Mesenchymal stem cell (in vitro differentiated cells and primary cell): ENCODE measurements at regions not wholly inside any gene's neighbourhood (a gene's known extent, or its start where the extent isn't known, plus 50 kb on each side); places are given as distances from the start of the nearest gene placed in this dataset.

Experiments
- DNase-seq: peaks from one replicate; pipeline ENCODE4 v3.0.0-alpha.2; 2013
- H2AFZ ChIP-seq: one replicate; pipeline ENCODE4 v1.6.1; 2013; ENCODE audit warnings: low read depth, mild to moderate bottlenecking, control low read depth, inconsistent platforms, low read length, moderate library complexity
- H2AK5ac ChIP-seq: 2 replicates; pipeline ENCODE4 v1.6.1; 2013; ENCODE audit warnings: low read length, moderate library complexity, mild to moderate bottlenecking, inconsistent platforms; ENCODE audit not compliant: severe bottlenecking
- H2BK120ac ChIP-seq: one replicate; pipeline ENCODE4 v1.6.1; 2013; ENCODE audit warnings: low read depth, mild to moderate bottlenecking, inconsistent platforms, low read length, moderate library complexity
- H2BK12ac ChIP-seq, 2 experiments: one replicate each; pipeline ENCODE4 v1.6.1; 2013; ENCODE audit warnings: inconsistent platforms in 2 of 2, low read length in 2 of 2, mild to moderate bottlenecking in 2 of 2, moderate library complexity in 2 of 2, control low read depth in 1 of 2
- H2BK15ac ChIP-seq: one replicate; pipeline ENCODE4 v1.6.1; 2013; ENCODE audit warnings: mild to moderate bottlenecking, low read depth, inconsistent platforms; ENCODE audit not compliant: poor library complexity, severe bottlenecking
- H2BK5ac ChIP-seq: 2 replicates; pipeline ENCODE4 v1.6.1; 2013; ENCODE audit warnings: low read depth, mild to moderate bottlenecking, low read length, control low read depth, inconsistent platforms; ENCODE audit not compliant: poor library complexity, severe bottlenecking
- H3K14ac ChIP-seq, 2 experiments: one replicate each; pipeline ENCODE4 v1.6.1; 2013; ENCODE audit warnings: inconsistent platforms in 2 of 2, low read length in 2 of 2, control low read depth in 1 of 2, mild to moderate bottlenecking in 1 of 2, moderate library complexity in 1 of 2
- H3K18ac ChIP-seq, 2 experiments: one replicate each; pipeline ENCODE4 v1.6.1; 2013; ENCODE audit warnings: inconsistent platforms in 2 of 2, low read length in 2 of 2, control low read depth in 1 of 2, low read depth in 1 of 2, mild to moderate bottlenecking in 1 of 2
- H3K23ac ChIP-seq, 2 experiments: one replicate each; pipeline ENCODE4 v1.6.1; 2013; ENCODE audit warnings: inconsistent platforms in 2 of 2, low read length in 2 of 2, mild to moderate bottlenecking in 2 of 2, moderate library complexity in 2 of 2, control low read depth in 1 of 2
- H3K27ac ChIP-seq: 2 replicates; pipeline ENCODE4 v1.5.1; 2013; ENCODE audit warnings: mild to moderate bottlenecking, moderate library complexity, low read length, control low read depth, inconsistent platforms; ENCODE audit not compliant: poor library complexity, severe bottlenecking
- H3K27me3 ChIP-seq, 2 experiments: 2 replicates each; pipeline versions ENCODE4 v1.6.1 to v1.7.0; 2013; ENCODE audit warnings: low read length in 2 of 2, mild to moderate bottlenecking in 2 of 2, moderate library complexity in 2 of 2, control low read depth in 1 of 2, inconsistent platforms in 1 of 2; ENCODE audit not compliant: control insufficient read depth in 1 of 2, insufficient read depth in 1 of 2
- H3K36me3 ChIP-seq, 2 experiments: 2 replicates each; pipeline versions ENCODE4 v1.6.1 to v1.7.0; 2013; ENCODE audit warnings: low read length in 2 of 2, control low read depth in 1 of 2, inconsistent platforms in 1 of 2, low read depth in 1 of 2, mild to moderate bottlenecking in 1 of 2; ENCODE audit not compliant: insufficient read depth in 2 of 2, control insufficient read depth in 1 of 2
- H3K4ac ChIP-seq, 2 experiments: one replicate each; pipeline ENCODE4 v1.6.1; 2013; ENCODE audit warnings: inconsistent platforms in 2 of 2, low read length in 2 of 2, mild to moderate bottlenecking in 2 of 2, moderate library complexity in 2 of 2, control low read depth in 1 of 2, low read depth in 1 of 2
- H3K4me1 ChIP-seq: 2 replicates; pipeline ENCODE4 v1.6.1; 2013; ENCODE audit warnings: low read depth, low read length, control low read depth; ENCODE audit not compliant: control insufficient read depth, insufficient read depth
- H3K4me2 ChIP-seq: 2 replicates; pipeline ENCODE4 v1.6.1; 2013; ENCODE audit warnings: low read length, mild to moderate bottlenecking, inconsistent platforms; ENCODE audit not compliant: poor library complexity, severe bottlenecking
- H3K4me3 ChIP-seq, 2 experiments: 2 replicates each; pipeline versions ENCODE4 v1.5.1 to v1.7.0; 2013; ENCODE audit warnings: low read length in 2 of 2, mild to moderate bottlenecking in 2 of 2, control low read depth in 1 of 2, low read depth in 1 of 2; ENCODE audit not compliant: insufficient read depth in 1 of 2
- H3K79me1 ChIP-seq: replicated peaks from 2 replicates; pipeline ENCODE4 v1.6.1; 2013; ENCODE audit warnings: mild to moderate bottlenecking, control low read depth, low read length, inconsistent platforms; ENCODE audit not compliant: poor library complexity, severe bottlenecking
- H3K9ac ChIP-seq: 2 replicates; pipeline ENCODE4 v1.7.0; 2013; ENCODE audit warnings: mild to moderate bottlenecking, low read length, moderate library complexity
- H3K9me3 ChIP-seq: 2 replicates; pipeline ENCODE4 v1.7.0; 2013; ENCODE audit warnings: mild to moderate bottlenecking, low read length; ENCODE audit not compliant: control insufficient read depth
- H4K8ac ChIP-seq: one replicate; pipeline ENCODE4 v1.6.1; 2013; ENCODE audit warnings: inconsistent platforms, mild to moderate bottlenecking, low read length, moderate library complexity
- H4K91ac ChIP-seq: one replicate; pipeline ENCODE4 v1.6.1; 2013; ENCODE audit warnings: mild to moderate bottlenecking, low read length, inconsistent platforms
- WGBS: methylation state at CpG from one replicate; pipeline ENCODE4 v1.1.7; 2013; ENCODE audit warnings: mixed read lengths; 5-methylcytosine and 5-hydroxymethylcytosine counted together

GRCh38 chr2:173451118-173451517 is 96.4 kb downstream of the CDCA7 start:
- H2BK15ac ChIP-seq = no peak overlapping the region
- H3K79me1 ChIP-seq = no peaks in the 10 kb centered on the region
- H3K4me2 ChIP-seq = no peak overlapping the region
- peaks cover 0 to 6% of the 10 kb centered on the region in 2 experiments for H3K27me3 ChIP-seq
- no peak overlapping the region for H2AFZ ChIP-seq
- no peak overlapping the region for H2BK5ac ChIP-seq
- no peak overlapping the region for H4K91ac ChIP-seq
- no peak overlapping the region for H3K27ac ChIP-seq
- H2AK5ac ChIP-seq = no peak overlapping the region
- H4K8ac ChIP-seq = no peak overlapping the region
- H2BK120ac ChIP-seq = no peak overlapping the region
- H3K23ac ChIP-seq = no peak overlapping the region
- H3K36me3 ChIP-seq = no peaks in the 10 kb centered on the region
- DNase-seq = no peak
- no peak overlapping the region for H3K14ac ChIP-seq
- WGBS = 79% methylated on average over 8 of the region's 8 CpGs
- H3K9me3 ChIP-seq = no peaks in the 10 kb centered on the region
- no peak overlapping the region for H3K9ac ChIP-seq
- no peaks in the 10 kb centered on the region for H3K4me1 ChIP-seq
- H3K4ac ChIP-seq = no peak overlapping the region
- H2BK12ac ChIP-seq = no peak overlapping the region
- no peak overlapping the region for H3K18ac ChIP-seq
- H3K4me3 ChIP-seq = no peak overlapping the region

GRCh38 chr2:173451941-173452340 is 97.3 kb downstream of the CDCA7 start:
- H3K27ac ChIP-seq = no peak overlapping the region
- WGBS = 91% methylated on average over 4 of the region's 4 CpGs
- no peak overlapping the region for H2BK120ac ChIP-seq
- no peak overlapping the region for H3K23ac ChIP-seq
- DNase-seq = no peak
- no peak overlapping the region for H2BK5ac ChIP-seq
- H3K9ac ChIP-seq = no peak overlapping the region
- H2BK12ac ChIP-seq = no peak overlapping the region
- H3K4me1 ChIP-seq = no peaks in the 10 kb centered on the region
- H3K36me3 ChIP-seq = no peaks in the 10 kb centered on the region
- no peak overlapping the region for H3K4me2 ChIP-seq
- no peaks in the 10 kb centered on the region for H3K79me1 ChIP-seq
- no peak overlapping the region for H2BK15ac ChIP-seq
- H2AK5ac ChIP-seq = no peak overlapping the region
- peaks cover 0 to 6% of the 10 kb centered on the region in 2 experiments for H3K27me3 ChIP-seq
- H3K4ac ChIP-seq = no peak overlapping the region
- H3K18ac ChIP-seq = no peak overlapping the region
- no peaks in the 10 kb centered on the region for H3K9me3 ChIP-seq
- H2AFZ ChIP-seq = no peak overlapping the region
- H3K4me3 ChIP-seq = no peak overlapping the region
- no peak overlapping the region for H4K8ac ChIP-seq
- no peak overlapping the region for H3K14ac ChIP-seq
- no peak overlapping the region for H4K91ac ChIP-seq

GRCh38 chr2:173452416-173452815 is 97.7 kb downstream of the CDCA7 start:
- Histone ChIP-seq H3K14ac (no peak overlapping the region), H3K36me3 (no peaks in the 10 kb centered on the region), H4K91ac (no peak overlapping the region), H2AFZ (no peak overlapping the region), H2BK12ac (no peak overlapping the region), H2BK5ac (no peak overlapping the region), H3K27me3 (peaks cover 0 to 6% of the 10 kb centered on the region in 2 experiments), H2BK15ac (no peak overlapping the region), H3K23ac (no peak overlapping the region), H2AK5ac (no peak overlapping the region), H2BK120ac (no peak overlapping the region), H3K9me3 (no peaks in the 10 kb centered on the region), H3K27ac (no peak overlapping the region), H3K4me1 (no peaks in the 10 kb centered on the region), H4K8ac (no peak overlapping the region), H3K18ac (no peak overlapping the region), H3K4me3 (no peak overlapping the region), H3K4ac (no peak overlapping the region), H3K79me1 (no peaks in the 10 kb centered on the region), H3K9ac (no peak overlapping the region), H3K4me2 (no peak overlapping the region)
- DNase-seq = no peak
- 77% methylated on average over 5 of the region's 8 CpGs for WGBS

GRCh38 chr2:173456960-173457359 is 102.3 kb downstream of the CDCA7 start:
- Histone ChIP-seq H4K8ac (no peak overlapping the region), H3K4me2 (no peak overlapping the region), H3K14ac (no peak overlapping the region), H3K27me3 (peaks cover 4 to 11% of the 10 kb centered on the region in 2 experiments), H2BK12ac (no peak overlapping the region), H3K9ac (no peak overlapping the region), H3K4ac (no peak overlapping the region), H2BK120ac (no peak overlapping the region), H2AFZ (no peak overlapping the region), H3K18ac (no peak overlapping the region), H3K9me3 (no peaks in the 10 kb centered on the region), H3K4me1 (no peaks in the 10 kb centered on the region), H2BK5ac (no peak overlapping the region), H2BK15ac (no peak overlapping the region), H4K91ac (no peak overlapping the region), H3K36me3 (no peaks in the 10 kb centered on the region), H3K4me3 (no peak overlapping the region), H2AK5ac (no peak overlapping the region), H3K23ac (no peak overlapping the region), H3K27ac (no peak overlapping the region), H3K79me1 (no peaks in the 10 kb centered on the region)
- DNase-seq = no peak
- WGBS = 61% methylated on average over 10 of the region's 10 CpGs
